ENCODE measurements at regions not wholly inside any gene's neighbourhood (a gene's known extent, or its start where the extent isn't known, plus 50 kb on each side); places are given as distances from the start of the nearest gene placed in this dataset.
"Not testable (repeated sequence)": the region's sequence is repeated elsewhere in the genome, so short reads cannot be mapped to it uniquely, and the experiment has no call there.

DNA sequence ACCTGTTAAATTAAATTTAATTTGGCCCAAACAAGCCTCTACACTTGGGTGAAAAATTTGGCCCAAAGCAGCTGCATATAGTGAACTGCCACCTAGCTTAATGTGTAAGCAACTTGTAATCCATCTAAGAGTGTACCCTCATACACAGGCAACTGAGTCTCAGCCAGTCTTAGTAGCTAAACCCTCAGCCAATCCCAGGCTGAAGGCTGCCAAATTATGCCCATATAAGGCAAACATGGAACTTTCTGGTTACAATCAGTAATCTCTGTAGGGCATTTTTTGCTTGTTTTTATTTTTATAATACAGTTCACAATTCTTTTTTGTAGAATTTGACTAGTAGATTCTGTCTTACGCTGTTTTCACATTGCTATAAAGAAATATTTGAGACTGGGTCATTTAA lies 958.7 kb downstream of the FSCB start:
- no peak for DNase-seq (ENCODE audit: low spot score)

DNA sequence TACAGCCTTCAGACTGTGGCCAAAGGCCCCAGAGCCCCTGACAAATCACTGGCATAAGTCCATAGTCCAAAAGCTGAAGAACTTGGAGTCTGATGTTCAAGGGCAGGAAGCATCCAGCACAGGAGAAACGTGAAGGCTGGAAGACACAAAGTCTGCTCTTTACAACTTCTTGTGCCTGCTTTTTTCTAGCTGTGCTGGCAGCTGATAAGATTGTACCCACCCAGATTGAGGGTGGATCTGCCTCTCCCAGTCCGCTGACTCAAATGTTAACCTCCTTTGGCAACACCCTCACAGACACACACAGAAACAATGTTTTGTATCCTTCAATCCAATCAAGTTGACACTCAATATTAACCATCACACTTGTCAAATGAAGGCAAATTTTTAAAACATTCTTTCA lies 959.5 kb downstream of the FSCB start:
- not testable (repeated sequence) for DNase-seq (ENCODE audit: low spot score)

DNA sequence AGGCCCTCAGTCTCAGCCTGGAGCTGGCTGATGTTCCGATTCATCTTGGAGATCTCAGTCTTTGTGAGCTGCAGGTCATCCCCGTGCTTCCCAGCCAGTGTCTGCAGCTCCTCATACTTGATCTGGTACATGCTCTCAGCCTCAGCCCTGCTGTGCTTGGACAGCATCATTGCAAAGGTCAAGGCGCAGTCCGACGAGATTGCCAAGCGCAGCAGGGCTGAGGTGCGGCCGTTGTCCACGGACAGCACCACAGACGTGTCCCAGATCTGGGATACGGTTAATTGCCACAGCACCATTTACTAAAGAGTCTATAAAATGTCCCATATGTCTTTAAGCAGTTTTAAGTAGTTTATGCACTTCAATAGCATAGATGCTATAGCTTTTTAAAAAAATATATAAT lies 965.7 kb downstream of the FSCB start:
- no peak for DNase-seq (ENCODE audit: low spot score)

DNA sequence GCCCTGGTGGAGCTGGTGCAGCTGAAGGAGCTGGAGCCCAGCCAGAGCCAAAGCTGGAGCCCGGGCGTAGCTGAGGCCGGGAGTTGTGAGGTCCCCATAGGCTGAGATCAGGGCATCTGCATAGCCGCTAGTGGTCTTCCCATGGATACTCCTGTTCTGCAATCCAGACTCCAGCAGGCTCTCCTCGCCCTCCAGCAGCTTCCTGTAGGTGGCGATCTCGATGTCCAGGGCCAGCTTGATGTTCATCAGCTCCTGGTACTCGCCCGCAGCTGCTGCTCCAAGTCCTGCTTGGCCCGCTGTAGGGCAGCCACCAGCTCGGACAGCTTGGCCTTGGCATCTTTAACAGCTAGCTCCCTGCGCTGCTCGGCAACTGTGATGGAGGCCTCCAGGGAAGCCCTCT lies 966.1 kb downstream of the FSCB start:
- DNase-seq (ENCODE audit: low spot score) = no peak

DNA sequence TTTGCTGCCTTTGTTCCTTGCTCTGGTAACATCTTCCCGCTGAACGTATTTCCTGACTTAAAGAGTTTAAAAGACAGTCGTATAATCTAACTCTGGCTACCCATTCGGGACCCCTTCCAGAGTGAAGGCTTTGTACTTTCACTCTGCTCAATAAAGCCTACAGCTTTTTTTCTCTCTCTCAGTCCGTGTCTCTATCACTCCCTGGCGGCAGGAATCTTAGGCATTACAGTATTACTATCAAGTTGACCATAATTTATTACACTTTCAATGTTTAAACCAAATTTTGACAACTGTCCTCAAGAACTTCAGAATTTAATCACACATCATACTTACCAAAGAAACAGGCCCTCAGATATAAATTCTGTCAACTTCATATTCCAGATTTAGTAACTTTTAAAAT lies 967.9 kb downstream of the FSCB start:
- no peak for DNase-seq (ENCODE audit: low spot score)

DNA sequence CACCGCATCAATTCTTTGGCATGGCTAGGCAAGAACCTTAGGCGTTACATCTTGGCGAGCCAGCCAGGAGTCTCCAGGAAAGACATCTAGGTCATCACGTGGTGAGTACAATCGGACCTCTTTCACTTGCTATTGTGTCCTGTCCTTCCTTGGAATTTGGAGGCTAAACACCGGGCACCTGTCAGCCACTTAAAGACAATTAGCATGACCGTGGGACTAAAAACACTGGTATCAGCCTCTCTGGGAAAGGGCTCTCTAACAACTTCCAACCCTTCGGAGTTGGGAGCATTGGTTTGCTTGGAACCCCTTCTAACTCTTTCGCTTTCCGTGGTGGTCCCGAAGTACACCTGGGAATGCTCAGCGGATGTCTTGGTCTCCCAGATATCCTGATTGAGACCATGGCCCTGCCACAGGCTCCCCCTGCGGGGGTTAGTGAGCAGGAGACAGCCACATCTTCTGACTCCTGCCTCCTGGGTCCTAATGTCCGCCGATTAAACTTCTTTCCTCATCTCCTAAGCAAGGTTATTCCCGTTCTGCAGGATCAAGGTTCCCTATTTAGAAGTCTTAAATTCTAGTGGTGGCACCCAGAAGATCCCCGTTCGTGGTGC lies 971.7 kb downstream of the FSCB start:
- no peak for DNase-seq (ENCODE audit: low spot score)

DNA sequence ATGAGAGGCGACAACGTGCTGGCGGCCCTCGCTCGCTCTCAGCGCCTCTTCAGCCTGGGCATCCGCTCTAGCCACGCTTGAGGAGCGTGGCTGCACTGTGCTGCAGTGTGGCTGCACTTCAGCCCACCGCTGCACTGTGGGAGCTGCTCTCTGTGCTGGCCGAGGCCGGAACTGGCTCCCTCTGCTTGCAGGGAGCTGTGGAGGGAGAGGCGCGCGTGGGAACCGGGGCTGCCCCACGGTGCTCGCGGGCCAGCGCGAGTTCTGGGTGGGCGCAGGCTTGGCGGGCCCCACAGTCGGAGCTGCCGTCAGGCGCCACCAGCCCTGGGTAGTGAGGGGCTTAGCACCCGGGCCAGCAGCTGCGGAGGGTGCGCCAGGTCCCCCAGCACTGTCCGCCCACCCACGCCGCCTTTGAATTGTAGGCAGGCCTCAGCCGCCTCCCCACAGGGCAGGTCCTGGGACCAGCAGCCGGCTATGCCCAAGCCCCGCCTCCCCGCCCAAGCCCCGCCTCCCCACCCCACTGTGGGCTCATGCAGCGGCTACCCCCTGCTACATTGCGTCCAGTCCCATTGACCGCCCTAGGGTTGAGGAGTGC lies 974.2 kb downstream of the FSCB start:
- DNase-seq (ENCODE audit: low spot score) = no peak

DNA sequence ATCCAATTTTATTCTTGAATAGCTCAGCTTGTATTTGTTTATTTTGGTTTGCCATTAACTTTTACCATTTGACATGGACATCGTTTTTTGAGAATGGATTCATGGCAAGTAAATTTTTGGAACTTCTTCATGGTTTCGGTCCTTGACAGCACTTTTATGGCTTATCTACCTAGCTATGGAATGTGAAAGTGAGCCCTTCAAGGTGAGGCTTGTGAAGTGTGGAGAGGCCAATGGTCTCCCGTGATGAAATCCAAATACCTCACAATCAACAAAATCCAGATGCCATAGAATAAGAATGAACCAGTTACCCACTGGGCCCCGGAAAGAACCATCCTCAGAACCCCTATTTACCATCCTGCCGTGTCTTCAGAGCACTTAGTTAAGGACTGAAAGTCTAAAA lies 978.8 kb downstream of the FSCB start:
- DNase-seq (ENCODE audit: low spot score) = no peak

DNA sequence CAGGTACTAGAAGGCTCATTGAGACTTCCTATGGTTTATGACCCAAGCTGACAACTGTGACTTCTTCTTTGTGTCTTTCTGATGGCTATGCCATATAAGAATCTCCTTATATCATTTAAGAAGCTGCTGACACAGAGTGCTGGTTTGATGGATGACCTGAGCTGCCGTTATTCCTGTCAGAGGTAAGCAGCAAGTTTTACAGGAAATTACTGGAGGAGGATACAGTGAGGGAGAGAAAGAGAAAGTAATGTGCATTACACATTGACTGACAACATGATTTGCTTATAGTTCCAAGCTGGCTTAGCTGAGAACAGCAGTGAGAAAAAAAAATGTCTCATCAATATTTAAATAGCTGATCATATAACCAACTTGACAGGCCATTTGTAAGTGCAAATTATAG lies 981.4 kb downstream of the FSCB start:
- no peak for DNase-seq (ENCODE audit: low spot score)

DNA sequence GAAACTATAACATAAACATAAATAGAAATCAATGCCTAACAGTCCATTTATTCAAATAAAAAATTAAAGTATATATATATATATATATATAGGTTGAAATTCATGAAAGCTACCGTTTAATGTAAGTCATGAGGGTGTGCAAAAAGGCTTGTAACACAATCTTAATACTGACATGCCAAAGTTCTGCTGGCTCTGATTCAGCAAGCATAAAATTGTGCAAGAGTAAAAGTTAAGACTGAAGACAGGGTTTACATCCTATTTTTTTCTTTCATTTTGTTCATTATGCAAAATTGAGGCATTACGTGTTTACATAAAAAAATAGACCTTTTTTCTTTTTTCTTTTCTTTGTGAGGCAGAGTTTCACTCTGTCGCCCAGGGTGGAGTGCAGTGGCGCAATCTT lies 984.2 kb downstream of the FSCB start:
- DNase-seq (ENCODE audit: low spot score) = no peak

DNA sequence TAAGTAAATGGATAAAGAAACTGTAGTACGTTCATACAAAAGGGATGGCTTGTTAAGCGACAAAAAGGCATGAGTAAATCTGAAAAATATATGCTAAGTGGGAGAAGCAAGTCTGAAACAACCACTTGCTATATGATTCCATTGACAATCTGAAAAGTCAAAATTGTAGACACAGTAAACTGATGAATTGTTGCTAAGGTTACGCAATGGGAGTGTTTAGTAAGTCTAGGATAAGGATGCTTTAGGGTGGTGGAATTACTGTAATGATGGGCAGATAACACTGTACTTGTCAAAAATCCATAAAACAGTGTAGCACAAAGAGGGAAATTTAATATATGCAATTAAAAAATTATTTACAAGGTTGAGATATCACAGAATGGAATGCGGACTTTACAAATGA lies 984.9 kb downstream of the FSCB start:
- no peak for DNase-seq (ENCODE audit: low spot score)

DNA sequence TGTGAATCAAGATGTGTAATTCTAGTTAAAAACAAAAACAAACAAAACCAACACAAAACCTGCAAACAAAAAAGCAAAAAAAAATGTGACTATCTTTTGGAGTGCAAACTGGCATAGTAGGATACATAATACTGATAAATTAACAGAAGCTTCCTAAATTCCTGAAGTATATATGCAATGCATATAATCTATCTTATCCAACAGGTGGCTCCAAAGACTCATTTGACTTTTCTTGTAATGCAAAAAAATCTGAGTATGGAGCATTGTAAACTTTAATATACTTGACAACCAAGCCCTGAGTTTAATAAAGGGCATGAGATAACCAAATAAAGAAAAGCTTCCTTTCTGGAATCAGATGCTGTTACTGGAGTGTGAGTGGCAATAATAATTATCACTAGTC lies 1003.6 kb downstream of the FSCB start:
- no peak for DNase-seq (ENCODE audit: low spot score)

DNA sequence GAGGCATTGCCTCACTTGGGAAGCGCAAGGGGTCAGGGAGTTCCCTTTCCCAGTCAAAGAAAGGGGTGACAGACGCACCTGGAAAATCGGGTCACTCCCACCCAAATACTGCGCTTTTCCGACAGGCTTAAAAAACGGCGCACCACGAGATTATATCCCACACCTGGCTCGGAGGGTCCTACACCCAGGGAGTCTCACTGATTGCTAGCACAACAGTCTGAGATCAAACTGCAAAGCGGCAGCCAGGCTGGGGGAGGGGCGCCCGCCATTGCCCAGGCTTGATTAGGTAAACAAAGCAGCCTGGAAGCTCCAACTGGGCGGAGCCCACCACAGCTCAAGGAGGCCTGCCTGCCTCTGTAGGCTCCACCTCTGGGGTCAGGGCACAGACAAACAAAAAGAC lies 1014.7 kb downstream of the FSCB start:
- not testable (repeated sequence) for DNase-seq (ENCODE audit: low spot score)

DNA sequence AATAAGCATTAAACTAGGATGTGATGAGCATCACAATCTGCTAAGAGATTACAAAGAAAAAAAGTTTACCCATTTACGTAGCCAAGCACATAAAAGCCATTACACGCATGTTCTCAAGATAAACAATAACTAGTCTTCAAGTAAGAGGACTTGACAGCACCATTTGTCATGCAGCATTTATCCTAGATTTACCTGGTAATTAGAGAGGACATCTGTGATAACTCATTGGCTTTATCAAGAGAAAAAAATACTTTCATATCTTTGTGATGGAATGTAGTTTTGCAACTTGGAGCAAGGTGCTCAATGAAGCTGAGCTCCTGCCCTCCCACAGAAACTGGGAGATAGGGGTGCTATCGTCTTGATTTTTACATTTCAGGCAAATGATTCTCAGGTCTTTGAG lies 1023.7 kb downstream of the FSCB start:
- DNase-seq (ENCODE audit: low spot score) = no peak

DNA sequence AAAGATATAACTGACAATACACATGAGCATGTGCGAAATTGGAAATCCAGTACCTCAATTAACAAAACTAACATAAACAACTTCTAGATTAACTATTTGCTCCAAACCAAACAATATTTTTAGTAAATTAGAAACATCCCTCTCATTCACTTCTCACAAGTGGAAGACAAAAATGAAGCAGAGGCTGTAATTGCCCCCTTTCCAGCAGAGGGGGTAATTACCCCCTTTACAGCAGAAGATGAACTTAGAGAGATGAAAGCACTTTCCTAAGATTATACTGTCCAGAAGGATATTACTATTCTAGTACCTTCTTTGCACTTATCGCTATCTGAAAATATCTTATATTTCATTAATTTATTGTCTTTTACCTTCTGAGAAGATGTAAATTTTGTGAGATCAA lies 1025.2 kb downstream of the FSCB start:
- no peak for DNase-seq (ENCODE audit: low spot score)

DNA sequence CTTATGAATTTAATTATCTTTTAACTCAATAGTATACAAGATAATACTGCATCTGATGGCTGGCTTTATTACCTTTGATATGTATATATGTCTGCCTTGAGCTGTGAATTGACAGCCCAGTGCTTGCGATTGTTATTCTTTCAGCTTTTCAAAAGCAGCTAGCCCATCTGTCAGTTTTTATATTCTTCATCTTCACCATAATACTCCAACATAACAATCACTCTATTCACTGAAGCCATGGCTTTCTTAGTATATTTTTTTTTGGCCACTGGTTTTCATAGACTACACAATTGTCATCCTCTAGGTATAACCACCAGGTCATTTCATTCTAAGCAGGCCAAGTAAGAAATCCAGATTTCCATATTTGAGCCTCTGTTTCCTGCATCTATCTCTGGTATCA lies 1026.1 kb downstream of the FSCB start:
- DNase-seq (ENCODE audit: low spot score) = no peak

DNA sequence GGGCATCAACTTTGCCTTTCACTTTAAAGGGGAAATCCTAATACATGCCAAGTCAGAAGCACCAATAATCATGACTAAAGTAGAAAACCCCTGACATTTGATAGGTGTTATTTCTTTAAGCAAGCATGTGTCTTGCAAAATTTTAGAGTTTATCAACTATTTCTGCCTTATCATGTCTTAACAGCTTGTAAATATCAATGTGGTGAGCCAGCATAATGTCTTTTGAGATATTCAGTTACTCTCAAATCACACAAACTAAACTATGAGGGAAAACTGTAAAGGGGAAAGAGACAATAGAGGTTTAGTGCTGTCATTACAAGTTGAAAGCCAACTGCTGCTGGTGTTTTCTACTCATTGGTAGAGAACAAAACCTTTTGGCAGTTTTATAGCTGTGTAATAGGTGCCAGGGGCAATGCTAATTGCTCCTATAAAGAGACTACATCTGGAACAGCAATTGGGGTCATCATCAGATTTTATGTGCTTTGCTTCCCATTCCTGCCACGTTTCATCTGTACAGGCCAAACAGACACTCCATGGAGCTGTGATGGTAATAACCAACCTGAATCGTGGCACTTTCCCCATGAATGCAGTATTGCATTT lies 1027.4 kb downstream of the FSCB start:
- DNase-seq (ENCODE audit: low spot score) = no peak

DNA sequence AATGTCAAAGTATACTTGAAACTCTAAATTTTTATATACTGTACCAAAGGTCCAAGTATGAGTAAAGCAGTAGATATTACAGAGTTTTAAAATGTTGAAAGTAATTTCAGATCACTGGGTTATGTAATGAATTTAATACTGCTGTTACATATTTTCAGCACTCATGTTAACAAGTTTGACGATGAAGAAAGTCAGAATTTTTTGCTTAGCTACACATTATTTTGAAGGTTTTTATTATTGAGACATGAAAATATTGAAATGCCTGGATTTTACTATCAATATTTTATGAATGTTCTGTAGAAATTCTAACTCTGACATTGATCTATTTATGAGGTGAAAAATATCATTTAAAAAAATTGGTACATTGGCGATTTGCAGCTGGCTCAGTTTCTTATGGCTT lies 1030.3 kb downstream of the FSCB start:
- DNase-seq (ENCODE audit: low spot score) = no peak

DNA sequence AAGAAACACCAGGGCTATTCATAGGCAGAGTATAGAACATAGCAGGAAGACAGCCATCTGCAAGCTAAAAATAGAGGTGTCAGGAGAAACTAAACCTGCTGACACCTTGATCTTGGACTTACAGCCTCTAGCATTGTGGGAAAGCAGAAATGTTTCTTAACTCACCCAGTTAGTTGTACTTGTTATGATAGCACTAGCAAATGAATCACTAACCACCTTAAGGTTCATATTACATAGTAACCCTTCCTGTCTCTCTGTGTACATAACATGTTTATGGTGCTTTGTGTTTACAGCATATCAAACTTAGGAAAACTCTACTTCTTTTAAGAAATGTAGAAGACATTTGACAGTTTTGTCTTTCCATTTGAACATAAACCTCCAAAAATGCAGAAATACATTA lies 1031.3 kb downstream of the FSCB start:
- DNase-seq (ENCODE audit: low spot score) = no peak

DNA sequence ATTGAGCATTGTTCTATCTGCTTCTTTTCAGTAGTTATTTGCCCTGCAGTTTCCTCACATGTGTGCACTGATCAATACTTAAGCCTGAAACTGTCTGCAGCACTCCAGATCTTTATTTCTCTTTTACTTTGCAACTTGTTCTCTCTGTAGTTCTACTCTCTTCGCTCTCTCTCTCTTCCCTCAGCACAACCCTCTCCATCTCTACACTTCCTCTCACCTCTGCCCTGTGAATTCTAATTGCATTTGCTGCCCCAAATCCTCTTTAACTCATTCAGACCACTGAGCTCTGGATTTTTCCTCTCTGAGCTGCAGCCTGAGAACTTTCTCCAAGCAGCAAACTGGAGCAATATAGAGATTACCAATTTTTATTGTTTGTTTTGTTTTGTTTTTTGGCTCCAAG lies 1035.5 kb downstream of the FSCB start:
- no peak for DNase-seq (ENCODE audit: low spot score)

DNA sequence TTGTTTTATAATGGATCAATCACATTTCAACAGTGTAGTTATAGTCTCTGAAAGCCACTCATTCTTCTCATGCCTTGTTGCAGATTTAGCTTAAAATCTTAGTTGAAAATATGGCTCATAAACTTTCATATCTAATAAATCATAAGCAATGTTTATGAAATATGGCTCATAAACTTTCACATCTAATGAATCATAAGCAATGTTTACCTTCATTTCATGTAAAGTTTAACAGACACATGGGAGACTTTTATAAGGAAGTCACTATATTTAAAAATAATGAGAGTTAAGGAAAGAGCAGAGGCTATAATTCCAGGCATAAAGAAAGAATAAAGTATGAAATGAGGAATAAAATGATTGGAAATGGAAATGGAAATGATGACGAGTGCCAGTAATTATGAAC lies 1042.1 kb downstream of the FSCB start:
- DNase-seq (ENCODE audit: low spot score) = no peak

DNA sequence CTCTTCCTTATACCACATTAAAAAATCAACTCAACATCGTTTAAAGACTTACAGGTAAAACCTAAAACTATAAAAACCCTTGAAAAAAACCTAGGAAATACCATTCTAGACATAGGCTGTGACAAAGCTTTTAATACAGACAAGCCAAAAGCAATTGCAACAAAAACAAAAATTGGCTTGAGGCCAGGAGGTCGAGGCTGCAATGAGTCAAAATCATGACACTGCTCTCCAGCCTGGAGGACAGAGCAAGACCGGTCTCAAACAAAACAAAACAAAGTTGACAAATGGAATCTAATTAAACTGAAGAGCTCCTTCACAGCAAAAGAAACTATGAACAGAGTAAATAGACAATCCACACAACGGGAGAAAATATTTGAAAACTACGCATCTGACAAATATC lies 1057.8 kb downstream of the FSCB start:
- DNase-seq (ENCODE audit: low spot score) = no peak

DNA sequence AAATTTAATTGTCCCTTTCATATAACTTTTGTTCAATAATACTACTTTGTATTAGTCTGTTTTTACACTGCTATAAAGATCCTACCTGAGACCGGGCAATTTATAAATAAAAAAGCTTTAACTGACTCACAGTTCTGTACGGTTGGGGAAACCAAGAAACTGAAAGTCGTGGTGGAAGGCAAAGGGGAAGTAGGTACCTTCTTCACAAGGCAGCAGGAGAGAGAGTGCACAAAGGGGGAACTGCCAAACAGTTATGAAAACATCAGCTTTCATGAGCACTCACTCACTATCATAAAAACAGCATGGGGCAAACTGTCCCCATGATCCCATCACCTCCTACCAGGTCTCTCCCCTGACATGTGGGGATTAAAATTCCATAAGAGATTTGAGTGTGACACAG lies 1069.0 kb downstream of the FSCB start:
- no peak for DNase-seq (ENCODE audit: low spot score)

DNA sequence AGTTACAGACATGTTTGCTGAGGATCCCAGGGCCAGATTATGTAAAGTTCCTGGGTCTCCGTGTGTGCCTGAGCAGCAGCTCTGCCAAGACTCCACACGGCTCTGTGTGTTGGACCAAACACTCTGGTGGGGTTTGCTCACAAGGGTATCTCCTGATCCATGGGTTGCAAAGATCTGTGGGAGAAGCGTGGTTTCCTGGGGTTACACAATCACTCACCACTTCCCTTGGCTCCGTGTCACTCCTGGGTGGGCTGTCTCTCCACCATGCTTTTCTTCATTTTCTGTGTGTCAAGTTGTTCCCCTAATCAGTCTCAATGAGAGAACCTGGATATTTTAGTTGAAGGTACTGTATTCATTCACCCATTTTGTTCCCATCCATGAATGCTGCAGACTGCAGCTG lies 1088.8 kb downstream of the FSCB start:
- no peak for DNase-seq (ENCODE audit: low spot score)
